HG03565 (cell line): ENCODE measurements at regions not wholly inside any gene's neighbourhood (a gene's known extent, or its start where the extent isn't known, plus 50 kb on each side); places are given as distances from the start of the nearest gene placed in this dataset.

Source experiments
- ATAC-seq: cut with Tn5 transposase; IDR thresholded peaks from one replicate; pipeline ENCODE4 v1.9.1; 2021; ENCODE audit warnings: mild to moderate bottlenecking, moderate library complexity; ENCODE audit not compliant: unreplicated experiment

- ATAC-seq = no peak
Observed at GRCh38 chr2:118254116-118254515, 165.8 kb downstream of the INSIG2 start.

- ATAC-seq = no peak
Observed at GRCh38 chr2:118251427-118251826, 163.2 kb downstream of the INSIG2 start.

GRCh38 chr2:118250463-118250862 is 162.2 kb downstream of the INSIG2 start:
- ATAC-seq = no peak

GRCh38 chr2:118250001-118250400 is 161.7 kb downstream of the INSIG2 start:
- ATAC-seq = peak; percentile 32

- ATAC-seq = peak; percentile 83
Observed at GRCh38 chr2:118249531-118249930, 161.3 kb downstream of the INSIG2 start.

- no peak for ATAC-seq
Observed at GRCh38 chr2:118246726-118247125, 158.5 kb downstream of the INSIG2 start.

- ATAC-seq = no peak
Observed at GRCh38 chr2:118246079-118246478, 157.8 kb downstream of the INSIG2 start.

GRCh38 chr2:118244686-118245085 is 156.4 kb downstream of the INSIG2 start:
- no peak for ATAC-seq

GRCh38 chr2:118243031-118243430 is 154.8 kb downstream of the INSIG2 start:
- no peak for ATAC-seq

- peak; percentile 84 for ATAC-seq
Observed at GRCh38 chr2:118242216-118242615, 153.9 kb downstream of the INSIG2 start.

- ATAC-seq = no peak
Observed at GRCh38 chr2:118241128-118241527, 152.9 kb downstream of the INSIG2 start.

GRCh38 chr2:118240276-118240675 is 152.0 kb downstream of the INSIG2 start:
- ATAC-seq = no peak

GRCh38 chr2:118239284-118239683 is 151.0 kb downstream of the INSIG2 start:
- no peak for ATAC-seq

GRCh38 chr2:118237451-118237850 is 149.2 kb downstream of the INSIG2 start:
- ATAC-seq = no peak

GRCh38 chr2:118232796-118233195 is 144.5 kb downstream of the INSIG2 start:
- no peak for ATAC-seq

GRCh38 chr2:118232391-118232790 is 144.1 kb downstream of the INSIG2 start:
- ATAC-seq = no peak

- no peak for ATAC-seq
Observed at GRCh38 chr2:118231759-118232158, 143.5 kb downstream of the INSIG2 start.

- no peak for ATAC-seq
Observed at GRCh38 chr2:118227698-118228508, 139.6 kb downstream of the INSIG2 start.

GRCh38 chr2:118225666-118226065 is 137.4 kb downstream of the INSIG2 start:
- ATAC-seq = no peak

- no peak for ATAC-seq
Observed at GRCh38 chr2:118224895-118225311, 136.6 kb downstream of the INSIG2 start.

GRCh38 chr2:118223992-118224894 is 136.0 kb downstream of the INSIG2 start:
- peak; percentile 52 for ATAC-seq

- no peak for ATAC-seq
Observed at GRCh38 chr2:118223511-118223991, 135.3 kb downstream of the INSIG2 start.
